Superior temporal gyrus (tissue), 1 donor: ENCODE measurements at regions not wholly inside any gene's neighbourhood (a gene's known extent, or its start where the extent isn't known, plus 50 kb on each side); places are given as distances from the start of the nearest gene placed in this dataset.

Experiments used
- DNase-seq: peaks from one replicate; pipeline ENCODE4 v3.0.0-alpha.2; 2016; ENCODE audit errors: extremely low spot score

DNA sequence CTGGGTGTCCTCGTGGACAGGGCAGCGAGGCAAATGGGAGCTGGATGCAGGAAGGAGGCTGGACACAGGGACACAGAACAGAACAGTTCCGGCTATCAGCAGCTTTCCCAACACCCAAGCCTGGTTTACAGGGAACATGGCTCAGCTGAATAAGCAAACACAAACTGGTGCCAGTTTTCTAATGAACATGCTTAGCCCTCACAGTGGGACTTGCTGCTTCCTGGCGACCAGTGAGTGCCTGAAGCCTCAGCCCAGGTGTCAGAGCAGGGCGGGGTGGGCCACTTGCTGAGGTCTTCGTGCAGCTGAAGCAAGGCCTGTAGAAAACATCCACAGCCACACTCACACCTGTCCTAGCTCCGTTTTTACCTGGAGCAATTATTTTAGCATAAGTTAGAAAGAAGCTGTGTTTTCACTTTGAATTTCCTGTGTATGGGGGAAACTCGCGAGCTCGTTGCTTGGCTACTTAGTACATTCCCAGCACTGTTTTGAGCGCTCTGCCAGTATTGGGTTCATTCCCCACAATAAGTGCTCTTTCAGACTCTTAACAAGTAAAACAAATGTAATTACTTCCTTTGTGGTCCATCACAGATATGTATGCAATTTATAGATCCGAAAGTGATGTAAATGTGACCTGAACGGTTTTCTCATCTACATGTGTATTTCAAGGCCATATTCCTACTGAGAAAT, 261.2 kb upstream of the SHH start:
- DNase-seq: no peak

DNA sequence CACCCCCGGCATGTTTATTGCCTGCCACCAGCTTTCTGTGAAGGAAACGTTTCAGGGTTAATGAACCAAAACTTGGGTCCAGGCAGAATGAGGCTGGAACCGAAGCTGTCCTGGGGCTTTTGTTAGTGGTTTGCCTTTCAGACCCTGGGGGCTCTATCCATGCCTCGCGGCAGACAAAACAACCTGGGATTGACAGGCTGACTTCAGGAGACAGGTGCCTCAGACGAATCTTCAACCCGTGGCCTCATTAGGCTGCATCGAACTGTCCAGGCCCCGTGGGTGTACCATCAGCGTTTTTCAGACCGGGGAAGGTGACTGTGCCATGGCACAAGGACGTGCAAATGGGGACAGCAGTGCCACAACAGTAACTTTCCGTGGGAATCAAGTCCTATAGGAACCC, 259.3 kb upstream of the SHH start:
- no peak for DNase-seq

DNA sequence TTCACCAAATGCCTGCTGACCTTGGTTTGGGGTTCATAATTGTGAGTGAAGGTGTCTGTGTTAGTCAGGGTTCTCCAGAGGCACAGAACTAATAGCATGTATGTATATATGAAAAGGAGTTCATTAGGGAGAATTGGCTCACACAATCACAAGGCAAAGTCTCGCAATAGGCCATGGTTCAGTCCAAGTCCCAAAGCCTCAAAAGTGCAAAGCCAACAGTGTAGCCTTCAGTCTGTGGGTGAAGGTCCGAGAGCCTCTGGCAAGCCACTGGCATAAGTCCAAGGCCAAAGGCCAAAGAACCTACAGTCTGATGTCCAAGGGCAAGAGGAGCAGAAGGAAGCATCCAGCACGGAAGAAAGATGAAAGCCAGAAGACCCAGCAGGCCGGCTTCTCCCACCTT, 257.6 kb upstream of the SHH start:
- no peak for DNase-seq

DNA sequence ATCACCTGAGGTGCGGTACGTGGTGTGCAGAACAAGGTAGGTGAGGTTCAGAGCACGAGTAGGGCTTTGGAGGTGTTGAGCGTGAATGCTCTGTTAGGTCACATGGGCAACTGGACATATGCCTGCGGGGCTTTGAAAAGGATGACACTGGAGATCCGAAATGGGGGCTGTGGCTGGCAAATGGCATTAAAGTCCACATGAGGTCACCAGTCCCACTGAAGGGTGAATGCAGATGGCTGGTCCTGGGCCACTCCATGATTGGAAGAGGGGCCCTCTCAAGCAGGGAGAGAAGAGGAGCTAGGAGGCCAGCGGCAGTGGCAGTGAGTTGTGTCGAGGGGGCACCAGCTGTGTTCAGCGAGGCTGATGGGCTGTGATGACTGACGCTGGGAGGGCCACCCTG, 254.9 kb upstream of the SHH start:
- DNase-seq: no peak

DNA sequence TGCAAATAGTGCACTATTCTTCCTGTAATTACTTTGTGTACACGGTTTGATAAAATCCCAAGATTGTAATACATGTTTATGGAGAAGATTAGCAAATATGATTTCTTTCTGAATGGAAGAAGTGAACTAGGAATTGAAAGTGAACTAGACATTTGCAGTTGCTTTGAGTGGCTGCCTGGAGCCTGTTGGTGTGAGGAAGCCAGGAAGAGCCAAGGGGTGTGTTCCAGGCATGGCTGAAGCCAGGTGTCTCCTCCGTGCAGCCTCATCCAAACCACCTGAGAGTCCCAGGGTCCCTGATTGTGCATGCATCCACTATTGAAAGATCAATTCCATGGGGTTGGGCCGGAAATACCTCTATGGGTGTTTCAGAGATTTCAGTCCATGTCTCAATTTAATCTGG, 253.1 kb upstream of the SHH start:
- DNase-seq: no peak

DNA sequence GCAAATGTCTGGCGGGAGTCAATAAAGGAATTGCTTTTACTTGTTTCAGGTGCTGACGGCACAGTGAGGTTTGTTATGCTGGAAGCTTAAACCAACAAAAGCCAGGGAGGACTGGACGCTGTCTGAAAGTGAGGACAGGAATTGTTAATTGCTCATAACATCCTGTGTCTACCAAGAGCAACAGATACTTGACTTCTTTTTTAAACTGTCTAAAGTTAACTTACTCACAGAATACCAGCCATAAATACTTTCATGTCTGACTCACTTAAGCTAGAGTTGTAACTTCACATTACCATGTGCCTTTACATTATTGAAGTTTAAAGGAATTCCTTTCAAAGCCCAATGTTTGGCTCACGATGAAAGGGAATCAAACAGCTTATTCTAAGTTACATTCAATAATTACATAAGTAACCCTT, 252.7 kb upstream of the SHH start:
- DNase-seq: no peak

DNA sequence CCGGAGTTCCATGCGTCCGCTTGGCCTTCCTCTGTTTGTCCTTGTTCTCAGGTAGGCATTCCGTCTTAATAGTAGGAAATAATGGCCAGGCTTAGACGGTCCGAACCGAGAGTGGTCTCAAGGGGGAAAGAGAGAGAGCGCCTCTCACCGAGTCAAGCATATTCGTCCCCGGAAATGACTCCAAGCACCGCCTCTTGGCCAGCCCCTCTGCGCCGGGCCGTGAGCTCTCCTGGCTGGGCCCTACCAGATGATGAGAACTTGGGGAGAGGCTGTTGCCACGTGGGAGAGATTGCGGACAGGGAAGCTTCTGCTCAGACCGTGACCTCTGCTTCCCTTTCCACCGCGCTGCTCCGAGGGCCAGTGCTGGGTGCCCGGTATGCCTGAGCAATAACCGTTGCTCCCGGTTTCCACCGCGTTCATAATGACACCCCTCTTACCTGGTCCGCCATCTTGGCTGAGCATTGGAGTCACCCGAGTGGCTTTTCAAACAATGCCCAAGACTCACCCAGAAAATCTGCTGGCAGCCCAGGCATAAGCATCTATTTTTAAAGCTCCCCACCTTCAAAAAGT, 251.1 kb upstream of the SHH start:
- DNase-seq: no peak

DNA sequence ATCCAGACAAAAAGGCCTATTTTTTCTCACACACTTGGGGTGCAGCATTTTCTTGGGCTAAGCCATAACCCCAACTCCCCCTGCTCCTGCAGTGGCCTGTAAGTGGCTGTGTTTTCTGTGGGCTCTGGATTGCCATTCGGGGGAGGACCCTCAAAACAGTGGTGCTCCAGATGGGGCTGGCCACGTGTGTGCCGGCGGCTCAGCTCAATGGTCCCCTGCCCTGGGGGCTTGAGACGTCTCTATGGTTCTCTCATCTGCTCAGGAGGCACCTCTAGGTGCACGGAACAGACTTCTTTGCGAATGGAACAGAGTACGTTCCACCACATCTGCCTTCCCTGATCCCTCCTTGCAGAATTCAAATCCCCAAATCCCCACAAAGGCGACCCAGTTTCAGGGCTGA, 250.0 kb upstream of the SHH start:
- no peak for DNase-seq

DNA sequence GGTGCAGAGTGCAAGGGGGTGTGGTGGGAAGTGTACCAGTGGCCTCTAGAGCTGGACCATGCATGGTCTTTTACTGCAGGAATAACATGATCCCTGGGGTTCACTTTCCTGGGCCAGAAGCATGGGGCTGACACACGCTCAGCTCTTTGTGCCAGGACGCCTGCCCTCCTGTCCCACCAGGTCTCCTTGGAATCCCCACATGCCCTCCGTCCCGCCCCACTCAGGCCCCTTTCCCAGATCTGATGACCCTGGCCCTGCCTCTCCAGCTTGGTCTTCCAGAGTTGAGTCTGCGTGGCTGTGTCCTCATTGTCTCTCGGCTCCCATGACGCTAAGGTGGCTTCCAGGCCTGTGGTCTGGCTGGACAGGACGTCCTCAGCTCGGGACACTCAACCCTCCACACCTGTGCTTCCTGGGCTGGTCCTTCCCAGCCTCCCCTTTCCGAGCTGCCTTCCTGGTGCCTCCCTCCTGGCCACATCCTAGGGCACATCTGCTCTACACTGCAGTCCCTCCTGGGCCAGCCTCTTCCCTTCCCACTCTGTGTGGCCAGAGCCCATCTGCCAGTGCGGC, 249.5 kb upstream of the SHH start:
- DNase-seq: no peak

DNA sequence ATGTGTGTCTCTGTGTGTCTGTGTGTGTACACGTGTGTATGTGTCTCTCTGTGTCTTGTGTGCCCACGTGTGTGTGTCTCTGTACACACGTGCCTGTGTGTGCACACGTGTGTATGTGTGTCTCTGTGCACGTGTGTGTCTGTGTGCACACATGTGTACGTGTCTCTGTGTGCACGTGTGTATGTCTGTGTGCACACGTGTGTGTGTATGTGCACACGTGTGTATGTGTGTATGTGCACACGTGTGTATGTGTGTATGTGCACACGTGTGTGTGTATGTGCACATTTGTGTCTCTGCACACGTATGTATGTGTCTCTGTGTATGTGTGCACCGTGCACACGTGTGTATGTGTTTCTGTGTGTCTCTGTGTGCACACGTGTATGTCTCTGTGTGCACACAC, 248.7 kb upstream of the SHH start:
- DNase-seq: no peak

DNA sequence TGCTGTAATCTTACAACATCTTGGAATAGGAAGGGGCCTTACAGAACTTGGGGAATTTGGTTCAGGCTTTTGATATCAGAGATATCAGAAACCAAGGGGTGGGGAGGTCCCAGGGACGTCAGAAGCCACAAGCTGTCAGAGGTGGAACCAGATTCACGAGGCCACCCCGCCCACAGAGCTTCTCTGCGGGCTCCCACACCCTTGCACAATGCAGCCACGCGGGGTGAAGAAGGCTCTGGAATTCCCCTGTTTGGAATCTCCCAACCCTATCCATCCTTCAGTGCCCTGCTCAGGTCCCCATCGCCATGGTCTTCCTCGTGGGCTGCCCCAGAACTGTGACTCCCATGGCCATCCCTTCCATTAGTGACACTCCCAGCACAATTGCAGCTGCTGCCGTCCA, 247.1 kb upstream of the SHH start:
- no peak for DNase-seq

DNA sequence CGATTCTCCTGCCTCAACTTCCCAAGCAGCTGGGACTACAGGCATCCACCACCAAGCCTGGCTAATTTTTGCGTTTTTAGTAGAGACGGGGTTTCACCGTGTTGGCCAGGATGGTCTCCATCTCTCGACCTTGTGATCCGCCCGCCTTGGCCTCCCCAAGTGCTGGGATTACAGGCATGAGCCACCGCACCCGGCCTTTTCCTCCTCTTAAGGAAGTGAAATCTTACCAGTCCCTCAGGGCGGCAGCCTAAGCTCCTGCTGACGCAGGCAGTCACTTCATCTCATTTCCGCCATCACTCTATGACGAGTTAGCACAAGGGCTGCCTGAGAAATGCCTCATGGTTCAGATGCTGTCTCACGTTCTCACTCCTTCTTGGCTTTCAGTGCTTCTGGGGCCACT, 246.0 kb upstream of the SHH start:
- no peak for DNase-seq

DNA sequence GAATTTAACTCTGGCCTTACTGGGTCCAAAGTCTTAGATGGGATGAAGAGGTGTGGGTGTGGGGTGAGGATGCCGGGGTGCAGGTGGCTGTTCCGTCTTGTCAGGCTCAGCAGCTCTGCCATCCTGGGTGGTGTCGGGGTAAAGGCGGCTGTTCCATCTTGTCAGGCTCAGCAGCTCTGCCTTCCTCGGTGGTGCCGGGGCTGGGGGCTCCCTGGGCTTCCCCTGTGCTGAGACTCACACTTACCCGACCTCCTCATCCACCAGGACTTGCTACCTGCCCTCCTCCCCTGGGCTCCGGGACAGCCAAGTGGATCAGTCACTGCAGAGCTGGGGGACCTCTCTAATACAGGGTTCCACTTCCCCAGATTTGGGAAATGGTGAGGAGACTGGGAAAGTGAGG, 244.3 kb upstream of the SHH start:
- DNase-seq: no peak

DNA sequence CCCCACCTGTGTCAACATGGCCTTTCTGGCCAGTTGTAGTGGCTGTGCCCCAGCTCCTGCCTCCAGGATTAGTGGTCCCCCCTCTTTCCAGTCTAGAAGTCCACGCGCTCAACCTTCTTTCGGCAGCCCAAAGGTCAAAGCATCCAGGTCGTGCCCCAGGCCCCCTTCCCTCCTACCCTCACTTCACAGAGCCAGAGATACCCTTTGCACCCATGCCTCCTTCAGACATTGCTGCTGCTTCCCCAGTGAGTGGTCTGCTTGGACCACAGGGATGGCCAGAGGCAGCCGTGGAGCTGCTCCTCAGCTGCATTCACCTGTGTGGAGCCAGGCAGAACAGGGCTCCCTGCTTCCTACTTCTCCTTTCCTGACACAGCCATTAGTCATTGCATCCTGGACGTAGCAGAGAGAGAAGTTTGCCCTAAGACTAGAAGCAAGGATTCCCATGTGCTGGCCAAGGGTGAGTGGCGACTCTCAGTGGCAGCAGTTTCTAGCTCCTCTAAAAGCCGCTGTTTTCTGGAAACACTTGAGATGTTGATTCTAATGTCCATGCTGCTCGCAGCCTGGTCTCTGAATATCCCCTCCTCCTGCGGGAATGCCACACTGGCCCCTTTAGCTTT, 243.1 kb upstream of the SHH start:
- DNase-seq: no peak

DNA sequence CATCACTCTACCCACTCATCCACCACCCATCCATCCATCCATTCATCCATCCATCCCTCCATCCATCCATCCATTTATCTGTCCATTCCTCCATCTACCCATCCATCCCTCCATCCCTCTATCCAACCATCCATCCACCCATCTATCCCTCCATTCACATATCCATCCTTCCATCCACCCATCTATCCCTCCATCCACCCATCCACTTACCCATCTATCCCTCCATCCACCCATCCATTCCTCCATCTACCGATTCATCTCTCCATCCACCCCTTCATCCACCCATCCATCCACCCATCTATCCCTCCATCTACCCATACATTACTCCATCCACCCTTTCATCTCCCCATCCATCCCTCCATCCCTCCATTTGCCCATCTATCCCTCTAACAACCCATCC, 239.6 kb upstream of the SHH start:
- DNase-seq: no peak

DNA sequence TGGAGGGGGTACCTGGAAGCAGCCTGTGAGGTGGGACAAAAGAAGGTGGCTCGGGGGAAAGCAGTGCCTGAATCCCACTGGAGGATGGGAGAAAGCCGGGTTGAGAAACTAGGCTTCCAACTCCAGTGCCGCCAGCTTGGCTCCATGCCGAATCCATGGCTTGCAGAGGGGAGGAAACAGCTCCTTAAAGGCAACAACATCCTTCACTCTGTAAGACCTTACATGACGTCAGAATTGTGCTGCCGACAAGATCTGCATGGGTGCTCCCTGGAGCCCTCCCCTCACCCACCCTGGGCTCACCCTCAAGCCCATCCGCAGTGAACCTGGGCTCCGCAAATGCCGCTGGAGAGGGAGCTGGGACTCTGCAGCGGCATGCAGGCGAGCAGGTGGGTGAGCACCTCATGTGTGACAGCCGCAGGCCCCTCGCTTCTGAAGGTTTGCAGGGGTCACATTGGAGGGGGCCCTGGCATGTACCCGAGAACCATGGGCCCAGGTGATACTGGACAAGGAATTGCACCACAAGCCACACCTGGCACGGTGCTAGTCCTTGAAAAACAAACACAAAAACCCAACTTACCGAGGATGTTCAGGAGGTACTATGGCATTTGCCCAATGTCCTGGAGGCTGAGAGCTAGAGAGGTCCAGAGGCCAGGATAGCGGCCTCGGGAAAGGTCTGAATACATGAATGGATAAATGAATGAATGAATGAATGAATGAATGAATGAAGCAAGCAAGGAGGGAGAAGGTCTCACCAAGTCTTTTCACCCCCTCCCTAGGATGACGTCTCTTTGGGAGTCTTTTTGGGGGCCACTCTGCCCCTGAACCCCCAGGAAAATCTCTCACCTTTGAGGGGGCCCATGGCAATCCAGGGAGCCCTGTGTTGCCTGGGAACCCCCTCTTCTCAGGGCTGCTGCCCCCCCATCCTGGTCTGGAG, 238.6 kb upstream of the SHH start:
- no peak for DNase-seq

DNA sequence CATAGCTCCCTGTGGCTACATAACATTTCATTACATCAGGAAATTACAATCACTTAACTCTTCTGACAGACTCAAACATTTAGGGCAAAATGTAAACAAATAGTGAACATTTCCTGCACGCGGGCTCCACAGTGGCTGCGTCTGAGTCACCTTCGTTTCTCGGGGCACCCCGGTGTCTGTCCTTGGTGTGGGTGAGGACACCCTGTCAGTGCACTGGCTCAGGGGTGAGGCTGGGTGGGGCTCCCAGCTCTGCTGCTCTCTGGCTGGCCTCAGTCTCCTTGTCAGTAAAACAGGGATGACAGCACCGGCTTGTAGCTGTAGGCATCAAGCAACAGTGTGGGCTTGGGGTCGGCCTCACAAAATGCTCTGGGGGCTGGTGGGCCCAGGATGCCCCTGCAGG, 237.1 kb upstream of the SHH start:
- no peak for DNase-seq

DNA sequence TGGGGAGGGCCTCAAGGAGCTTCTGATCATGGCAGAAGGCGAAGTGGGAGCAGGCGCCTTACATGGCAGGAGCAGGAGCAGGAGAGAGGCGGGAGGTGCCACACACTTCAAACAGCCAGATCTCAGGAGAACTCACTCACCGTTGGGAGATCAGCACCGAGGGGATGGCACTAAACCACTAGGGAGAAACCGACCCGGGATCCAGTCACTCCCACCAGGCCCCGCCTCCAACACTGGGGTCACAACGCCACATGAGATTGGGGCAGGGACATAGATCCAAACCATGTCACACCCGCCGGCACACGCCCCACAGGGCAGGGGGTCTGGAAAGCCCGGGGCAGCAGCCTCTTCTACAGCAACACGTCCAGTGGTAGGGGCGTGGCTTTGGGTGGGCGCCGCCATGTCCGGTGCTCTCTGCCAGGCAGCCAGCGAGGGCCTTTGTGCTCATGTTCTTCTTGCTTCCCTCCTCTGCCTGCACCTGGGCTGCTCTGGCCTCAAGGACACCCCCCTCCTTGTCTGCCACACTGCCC, 233.8 kb upstream of the SHH start:
- no peak for DNase-seq

DNA sequence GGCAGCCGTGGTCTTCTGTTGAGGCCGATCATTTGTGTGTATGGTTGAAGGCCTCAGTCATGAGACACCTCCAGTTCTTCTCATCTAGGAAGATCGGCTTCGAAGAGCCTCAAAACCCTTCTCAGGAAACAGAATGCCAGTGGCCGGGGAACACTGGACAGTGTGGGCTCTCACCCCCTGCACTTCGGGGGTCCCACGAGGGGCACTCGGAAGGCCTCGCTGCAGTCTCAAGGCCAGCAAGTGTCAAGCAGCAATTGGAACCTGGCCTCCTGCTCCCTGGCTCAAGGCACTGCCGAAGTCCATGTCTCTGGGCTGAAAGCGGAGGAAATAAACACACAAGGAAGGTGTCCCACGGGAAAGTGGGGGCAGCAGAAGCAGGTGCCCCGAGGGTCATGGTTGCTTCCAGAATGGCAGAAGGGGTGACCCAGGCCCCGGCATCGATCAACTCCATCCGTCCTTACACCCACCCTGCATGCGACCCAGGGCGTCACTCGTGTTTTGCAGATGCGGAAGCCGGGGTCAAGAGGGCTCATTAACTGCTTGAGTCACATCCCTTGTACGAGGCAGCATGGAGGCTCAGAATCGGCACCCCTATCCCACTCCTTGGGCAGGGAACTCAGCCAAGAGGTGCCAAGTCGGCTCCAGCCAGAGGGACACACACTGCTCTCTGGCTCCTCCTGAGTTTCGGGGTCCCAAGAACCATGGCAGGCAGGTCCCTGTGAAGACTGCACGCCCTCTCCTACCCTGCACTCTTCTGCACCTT, 231.3 kb upstream of the SHH start:
- DNase-seq: no peak

DNA sequence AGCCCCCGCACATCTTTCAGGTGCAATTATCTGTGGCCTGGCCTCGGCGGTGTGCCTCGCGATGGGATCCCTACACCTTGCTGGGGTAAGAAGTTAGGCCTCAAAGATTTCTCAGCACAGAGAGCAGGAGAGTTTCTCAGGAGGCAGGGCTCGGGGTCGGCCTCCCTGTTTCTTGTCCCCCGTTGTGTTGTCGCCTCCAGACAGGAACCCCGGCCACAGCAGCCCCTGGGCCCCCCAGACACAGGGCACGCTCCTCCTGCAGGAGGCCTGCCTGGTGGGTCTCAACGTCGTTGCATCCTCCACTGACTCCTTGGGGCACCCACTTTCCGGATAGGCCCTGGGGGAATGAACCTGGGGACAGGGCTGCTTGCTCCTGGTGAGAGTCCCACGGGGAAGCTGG, 229.1 kb upstream of the SHH start:
- DNase-seq: no peak

DNA sequence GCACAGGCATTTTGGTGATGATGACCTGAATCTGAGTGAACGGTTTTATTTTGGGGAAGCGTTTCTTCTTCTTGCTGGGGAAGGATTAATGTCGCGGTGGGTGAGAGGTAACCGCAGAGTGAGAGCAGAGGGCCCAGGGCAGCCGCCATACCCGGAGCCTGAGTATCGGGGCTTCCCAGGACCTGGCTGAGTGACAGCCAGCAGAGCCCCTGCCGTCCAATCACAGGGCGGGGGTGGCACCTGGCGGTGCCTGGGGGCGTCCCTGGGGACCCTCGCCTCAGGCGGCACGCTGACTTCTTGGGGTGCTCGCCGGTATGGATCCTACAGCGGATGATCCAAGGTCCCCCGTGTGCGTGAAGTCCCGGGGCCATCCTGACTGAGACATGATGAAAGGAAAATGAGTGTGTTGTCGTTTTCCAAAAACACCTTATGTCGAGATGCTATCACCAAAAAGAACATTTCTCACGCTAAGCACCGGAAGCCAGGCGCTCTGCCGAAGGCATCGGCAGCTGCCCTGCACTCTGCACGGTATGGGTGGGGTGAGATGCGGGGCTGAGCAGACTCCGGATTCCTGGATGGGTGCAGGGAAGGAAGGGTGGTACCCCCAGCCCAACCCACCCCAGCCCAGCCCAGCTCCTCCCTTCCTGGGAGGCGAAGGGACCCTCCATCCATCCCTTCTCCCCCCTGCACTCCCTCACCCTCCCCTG, 227.9 kb upstream of the SHH start:
- no peak for DNase-seq
